ENCODE measurements at regions not wholly inside any gene's neighbourhood (a gene's known extent, or its start where the extent isn't known, plus 50 kb on each side); places are given as distances from the start of the nearest gene placed in this dataset.
A peak's percentile ranks its signal among the peaks of the same experiment; 100 is the strongest.

DNA sequence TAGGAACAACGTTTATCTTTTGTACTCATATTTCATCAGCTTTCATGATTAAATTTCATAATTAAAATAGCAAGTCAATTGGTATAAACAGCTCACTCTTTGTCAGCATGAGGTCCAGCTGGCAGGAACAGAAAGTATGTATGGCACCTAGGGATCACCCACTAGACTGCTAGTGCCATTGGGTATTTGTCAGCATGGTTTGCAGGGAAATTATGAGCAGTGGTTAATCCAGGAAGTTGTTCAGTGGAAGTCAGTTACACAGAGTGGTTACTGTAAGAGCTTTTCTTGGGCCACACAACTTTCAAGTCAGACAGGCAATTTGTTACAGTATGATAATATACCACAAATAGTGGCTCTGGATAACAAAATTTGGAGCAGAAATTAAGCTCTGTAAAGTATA lies 340.3 kb upstream of the RGS6 start:
- peak; percentile 31 for DNase-seq (ENCODE audit: low spot score)
- no peak overlapping the region for H3K27ac ChIP-seq
- CTCF ChIA-PET = interaction anchor here (0.6 kb wide), 1 partner anchor 148 kb away, joined by 3 read pairs; no protein-coding TSS in a partner anchor
- TF ChIP-seq CTCF (conservative IDR thresholded peaks at IDR 0.05; ENCODE audit: low read depth) = no peak
- POLR2A ChIA-PET (ENCODE audit: low non-redundant PET) = no interaction called here

DNA sequence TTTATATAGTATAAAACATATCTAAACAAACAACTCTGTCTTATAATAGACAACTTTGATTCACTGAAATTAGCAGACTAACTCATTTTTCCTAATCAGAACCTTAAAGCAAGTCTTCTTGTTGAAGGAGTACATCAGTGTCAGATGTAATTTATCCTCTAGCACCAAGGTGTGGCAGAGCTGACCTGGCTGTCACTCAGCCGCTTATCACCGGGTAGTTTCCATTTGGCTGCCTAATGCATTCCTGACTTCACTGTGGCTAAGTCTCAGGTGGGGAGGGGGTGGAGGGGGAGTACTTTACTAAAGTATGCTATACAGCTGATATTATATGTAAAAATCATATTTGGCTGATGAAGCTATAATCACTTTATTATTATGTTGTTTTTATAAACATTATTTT lies 339.9 kb upstream of the RGS6 start:
- TF ChIP-seq CTCF (conservative IDR thresholded peaks at IDR 0.05; ENCODE audit: low read depth) = no peak
- no peak for DNase-seq (ENCODE audit: low spot score)
- ChIA-PET CTCF (interaction anchor here (0.6 kb wide), 1 partner anchor 147 kb away, joined by 3 read pairs; no protein-coding TSS in a partner anchor), POLR2A (ENCODE audit: low non-redundant PET) (no interaction called here)
- no peak overlapping the region for H3K27ac ChIP-seq

DNA sequence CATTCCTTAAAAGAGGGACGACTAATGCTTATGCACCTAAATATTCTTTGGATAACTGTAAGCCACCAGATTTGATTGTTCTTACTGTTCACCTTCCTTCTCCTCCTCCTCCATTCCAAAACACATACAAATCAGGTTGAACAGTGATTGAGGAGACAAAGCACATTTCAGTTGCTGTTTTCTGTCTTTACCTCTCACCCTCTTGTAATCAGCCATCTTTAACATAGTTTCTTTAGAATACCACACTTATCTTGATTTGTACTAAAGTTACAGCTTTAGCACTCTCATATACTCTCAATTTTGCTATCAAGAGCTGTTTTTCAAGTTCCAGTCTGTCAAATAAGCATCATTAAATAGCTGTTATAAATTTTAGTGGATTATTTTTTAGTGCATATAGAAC lies 338.3 kb upstream of the RGS6 start:
- TF ChIP-seq CTCF (conservative IDR thresholded peaks at IDR 0.05; ENCODE audit: low read depth) = no peak
- DNase-seq (ENCODE audit: low spot score) = no peak
- H3K27ac ChIP-seq = no peak overlapping the region
- ChIA-PET CTCF (no interaction called here), POLR2A (ENCODE audit: low non-redundant PET) (no interaction called here)

DNA sequence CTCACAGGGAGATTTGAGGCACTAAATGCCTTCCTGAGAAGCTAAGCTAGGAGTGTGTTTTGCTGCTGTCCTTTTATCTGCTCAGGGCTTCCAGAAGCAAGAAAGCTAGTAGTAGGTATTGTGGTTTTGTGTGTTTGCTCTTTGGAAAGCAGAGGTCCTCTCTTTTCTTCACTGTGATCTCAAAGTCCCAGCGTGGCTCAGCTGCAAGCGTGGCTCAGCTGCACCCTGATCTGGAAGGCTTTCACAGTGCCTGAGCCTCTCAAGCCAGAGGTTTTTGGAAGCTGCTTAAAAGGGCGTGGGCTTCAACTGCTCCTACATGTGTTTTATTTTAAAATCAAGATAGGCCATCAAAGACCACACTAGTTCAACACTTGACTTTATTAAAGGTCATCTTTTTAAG lies 337.4 kb upstream of the RGS6 start:
- DNase-seq (ENCODE audit: low spot score) = no peak
- no peak for TF ChIP-seq CTCF (conservative IDR thresholded peaks at IDR 0.05; ENCODE audit: low read depth)
- POLR2A ChIA-PET (ENCODE audit: low non-redundant PET) = no interaction called here
- CTCF ChIA-PET = no interaction called here
- no peak overlapping the region for H3K27ac ChIP-seq

DNA sequence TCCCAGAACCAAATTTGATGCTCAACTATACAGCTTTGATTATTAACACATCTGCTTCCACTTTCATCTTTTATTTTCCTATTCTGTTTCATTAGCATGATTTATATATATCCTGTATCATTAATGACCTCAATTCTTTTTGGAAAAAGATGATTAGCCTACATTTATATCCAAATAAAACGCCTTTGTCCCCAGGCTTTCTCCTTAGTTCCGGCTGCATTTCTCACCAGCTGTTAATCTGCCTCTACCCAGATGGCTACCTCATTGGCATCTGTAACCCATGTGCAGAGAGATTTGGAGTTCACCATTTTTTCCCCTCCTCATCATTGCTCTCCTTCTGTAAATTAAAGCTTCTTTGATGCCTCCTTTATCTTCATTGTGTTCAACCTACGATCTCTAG lies 336.8 kb upstream of the RGS6 start:
- no peak for TF ChIP-seq CTCF (conservative IDR thresholded peaks at IDR 0.05; ENCODE audit: low read depth)
- CTCF ChIA-PET = interaction anchor here (0.6 kb wide), 1 partner anchor 109 kb away, joined by 4 read pairs; no protein-coding TSS in a partner anchor
- H3K27ac ChIP-seq = no peak overlapping the region
- POLR2A ChIA-PET (ENCODE audit: low non-redundant PET) = no interaction called here
- no peak for DNase-seq (ENCODE audit: low spot score)

GRCh38 chr14:71597287-71597920 lies 334.8 kb upstream of the RGS6 start:
- H3K27ac ChIP-seq = no peak overlapping the region
- DNase-seq (ENCODE audit: low spot score) = no peak

More at GRCh38 chr14:71597287-71597920, 334.8 kb upstream of the RGS6 start:
- no peak for TF ChIP-seq CTCF (conservative IDR thresholded peaks at IDR 0.05; ENCODE audit: low read depth)
- CTCF ChIA-PET = interaction anchor here (0.6 kb wide), 1 partner anchor 36 kb away, joined by 3 read pairs; no protein-coding TSS in a partner anchor
- POLR2A ChIA-PET (ENCODE audit: low non-redundant PET) = no interaction called here
